CD4-positive, alpha-beta T cell treated with Interleukin-2 at 100 ng/mL for 4 hours (primary cell): ENCODE measurements at regions not wholly inside any gene's neighbourhood (a gene's known extent, or its start where the extent isn't known, plus 50 kb on each side); places are given as distances from the start of the nearest gene placed in this dataset.

ENCODE experiments used
- DNase-seq: peaks from one replicate; pipeline ENCODE4 v3.0.0-alpha.2; 2020; ENCODE audit warnings: low spot score

GRCh38 chr5:133829786-133830185, 138.6 kb downstream of the C5orf15 start:
- no peak for DNase-seq

- no peak for DNase-seq
These were observed 139.7 kb downstream of the C5orf15 start for GRCh38 chr5:133828722-133829121.

DNA sequence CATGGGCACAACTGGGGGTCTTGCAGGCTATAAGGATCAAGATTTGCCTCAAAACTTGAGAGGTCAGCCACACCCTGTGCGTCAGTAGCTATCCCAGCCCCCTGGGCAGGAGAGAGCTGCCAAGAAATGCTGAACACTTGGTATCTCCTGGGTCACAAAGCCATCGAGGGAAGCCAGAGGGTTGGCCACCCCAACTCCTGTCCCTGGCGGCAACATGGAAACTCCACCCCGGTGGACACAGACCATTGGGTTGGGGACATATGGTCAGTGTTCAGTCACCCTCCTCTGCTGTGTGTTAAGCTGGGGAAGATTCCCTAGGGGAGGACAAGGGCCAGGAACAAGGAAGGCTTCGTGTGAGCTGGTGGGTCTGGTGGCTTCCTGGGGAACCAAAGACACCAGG, 140.6 kb downstream of the C5orf15 start:
- no peak for DNase-seq

DNA sequence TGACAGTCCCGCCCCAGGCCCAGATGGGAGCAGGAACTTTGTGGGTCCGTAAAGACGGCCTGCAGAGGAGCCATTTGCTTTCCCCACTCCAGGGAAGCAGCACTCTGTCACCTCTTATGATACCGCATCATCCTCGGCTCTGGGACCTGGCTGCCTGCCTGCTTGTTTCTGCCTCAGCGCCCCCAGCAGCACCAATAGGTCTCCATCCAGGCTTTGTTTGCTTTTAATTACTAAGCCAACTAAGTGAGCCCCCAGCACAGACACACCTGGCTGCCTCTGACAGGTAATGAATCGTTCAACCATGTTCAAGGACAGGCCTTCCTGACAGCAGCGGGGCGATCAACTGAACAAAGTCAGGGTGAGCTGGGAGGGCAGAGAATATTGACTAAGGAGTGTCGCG, 141.4 kb downstream of the C5orf15 start:
- no peak for DNase-seq

GRCh38 chr5:133825631-133826289, 142.7 kb downstream of the C5orf15 start:
- DNase-seq, result no peak

DNA sequence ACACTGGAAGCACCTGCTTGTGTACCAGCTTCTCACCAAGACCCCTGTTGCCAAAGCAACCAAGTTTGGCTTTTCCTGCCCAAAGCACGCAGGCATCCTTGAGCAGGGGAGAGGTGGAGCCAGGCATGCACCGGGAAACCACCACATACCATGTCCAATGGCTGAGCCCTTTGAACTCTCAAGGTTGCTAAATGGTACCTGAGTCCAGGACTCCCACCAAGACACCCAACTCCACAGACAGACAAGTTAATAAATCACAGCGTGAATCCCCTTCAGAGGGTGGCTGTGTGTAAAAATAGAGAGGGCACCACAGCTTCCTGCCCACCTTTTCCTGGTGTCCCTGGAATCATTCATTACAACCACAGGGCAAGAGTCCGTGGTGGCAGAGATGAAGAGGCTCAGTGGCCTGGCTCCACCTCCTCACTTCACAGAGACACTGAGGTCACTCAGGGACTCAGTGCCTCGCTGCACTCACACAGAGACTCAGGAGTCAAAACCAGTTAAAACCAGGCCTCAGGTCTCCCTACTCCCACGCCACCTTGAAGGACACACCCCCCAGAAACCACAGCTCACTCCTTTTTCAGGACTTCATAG, 143.7 kb downstream of the C5orf15 start:
- no peak for DNase-seq

DNA sequence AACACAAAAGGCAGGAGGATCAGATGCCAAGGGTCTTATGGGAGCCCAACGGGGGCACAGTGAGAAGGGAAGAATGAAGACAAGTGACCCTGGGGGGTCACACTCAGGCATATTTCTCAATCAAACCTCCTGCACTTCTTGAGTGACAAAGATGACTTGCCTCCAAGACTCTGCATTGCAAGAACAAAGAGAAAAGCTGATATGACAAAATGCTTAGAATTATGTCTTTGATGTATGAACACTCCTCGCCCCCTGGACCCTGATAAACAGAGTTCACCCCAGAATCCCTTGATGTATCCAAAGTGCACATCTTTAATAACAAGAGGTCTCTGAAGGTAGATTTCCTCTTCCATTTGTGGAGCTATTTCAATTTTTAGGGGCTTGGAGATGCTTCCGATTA, 146.5 kb downstream of the C5orf15 start:
- DNase-seq, result no peak

GRCh38 chr5:133821311-133821741, 147.1 kb downstream of the C5orf15 start:
- DNase-seq, result no peak

- DNase-seq, result no peak
These were observed 147.9 kb downstream of the C5orf15 start for GRCh38 chr5:133820507-133820906.

DNA sequence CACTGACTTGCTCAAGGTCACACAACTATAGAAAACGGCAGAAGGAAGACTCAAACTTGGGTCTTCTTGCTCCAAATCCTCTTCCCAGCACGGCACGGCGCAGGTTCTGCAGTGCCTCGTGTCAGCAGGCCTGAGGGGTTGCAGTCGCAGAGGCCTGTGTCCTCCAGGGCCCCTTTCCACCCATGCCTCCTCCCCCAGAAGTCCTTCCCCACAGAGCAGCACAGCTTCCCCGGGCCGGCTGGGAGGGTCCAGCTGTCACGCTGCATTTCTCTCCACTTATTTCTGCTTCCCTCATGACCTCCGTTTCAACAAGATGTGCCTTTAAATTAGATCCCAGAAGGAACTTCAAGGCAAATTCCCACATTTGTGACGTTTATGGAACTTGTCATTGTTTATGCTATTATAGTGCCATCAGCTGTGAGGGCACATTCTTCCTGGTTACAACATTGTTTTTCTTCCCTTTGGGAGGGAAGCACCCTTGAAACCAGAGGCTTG, 148.4 kb downstream of the C5orf15 start:
- DNase-seq, result no peak

DNA sequence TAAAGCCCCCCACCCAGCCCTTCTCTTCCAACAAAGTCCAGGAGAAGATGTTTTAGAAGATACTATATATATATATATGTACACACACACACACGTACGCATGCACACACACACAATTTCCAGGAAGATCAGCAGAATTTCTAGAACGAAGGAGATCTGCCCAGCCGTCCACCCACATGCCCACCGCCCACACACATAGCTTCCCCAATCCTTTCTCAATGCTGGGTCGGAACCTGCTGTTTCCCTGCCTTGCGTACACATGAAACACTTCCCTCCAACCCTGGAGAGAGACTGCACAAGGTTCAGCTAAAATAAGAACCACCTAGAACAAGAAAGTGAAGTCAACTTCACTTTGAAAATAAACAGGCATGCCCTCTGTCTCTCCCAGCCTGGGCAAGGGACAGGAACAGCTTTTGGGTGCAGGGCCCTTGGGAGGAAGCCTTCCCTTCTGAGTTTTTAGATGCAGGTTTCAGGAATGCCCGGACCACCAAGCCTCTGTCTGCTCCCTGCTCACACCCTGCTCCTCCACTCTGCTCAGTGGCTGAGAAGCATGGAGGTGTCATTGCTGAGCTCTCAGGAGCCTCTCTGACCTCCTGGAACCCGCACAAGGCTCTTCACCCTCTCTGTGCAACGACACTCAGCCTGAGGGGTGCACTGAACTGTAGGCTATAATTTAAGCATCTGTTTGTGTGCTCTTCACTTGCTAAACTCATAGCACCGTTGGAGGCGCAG, 149.4 kb downstream of the C5orf15 start:
- no peak for DNase-seq

GRCh38 chr5:133818031-133818431, 150.4 kb downstream of the C5orf15 start:
- no peak for DNase-seq

- no peak for DNase-seq
These were observed 151.0 kb downstream of the C5orf15 start for GRCh38 chr5:133817456-133817855.

GRCh38 chr5:133816791-133817190, 151.6 kb downstream of the C5orf15 start:
- no peak for DNase-seq

GRCh38 chr5:133814152-133814551, 154.3 kb downstream of the C5orf15 start:
- no peak for DNase-seq

- DNase-seq, result no peak
These were observed 157.3 kb downstream of the C5orf15 start for GRCh38 chr5:133811168-133811567.

- no peak for DNase-seq
These were observed 158.6 kb downstream of the C5orf15 start for GRCh38 chr5:133809801-133810200.

DNA sequence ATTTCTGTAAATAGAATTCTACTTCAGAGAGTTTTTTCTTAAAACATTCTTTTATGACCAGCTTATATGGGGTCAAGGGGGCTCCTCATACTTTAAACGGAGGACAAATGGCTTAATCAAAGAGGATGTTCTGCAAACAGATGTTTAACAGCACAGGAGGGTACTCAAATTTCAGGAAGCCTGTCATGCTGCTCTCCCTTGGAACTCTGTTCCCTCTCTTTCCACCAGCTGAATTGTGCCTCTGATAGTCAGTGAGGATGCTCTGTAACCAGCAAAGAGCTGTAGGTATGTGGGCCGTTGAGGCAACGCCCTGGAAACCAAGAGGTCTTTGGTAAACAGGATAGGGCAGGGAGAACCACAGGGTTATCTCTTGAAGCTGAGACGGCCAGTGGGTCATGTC, 161.1 kb downstream of the C5orf15 start:
- no peak for DNase-seq

- DNase-seq, result no peak
These were observed 161.6 kb downstream of the C5orf15 start for GRCh38 chr5:133806847-133807246.

GRCh38 chr5:133801955-133802751, 166.3 kb downstream of the C5orf15 start:
- DNase-seq, result no peak

DNA sequence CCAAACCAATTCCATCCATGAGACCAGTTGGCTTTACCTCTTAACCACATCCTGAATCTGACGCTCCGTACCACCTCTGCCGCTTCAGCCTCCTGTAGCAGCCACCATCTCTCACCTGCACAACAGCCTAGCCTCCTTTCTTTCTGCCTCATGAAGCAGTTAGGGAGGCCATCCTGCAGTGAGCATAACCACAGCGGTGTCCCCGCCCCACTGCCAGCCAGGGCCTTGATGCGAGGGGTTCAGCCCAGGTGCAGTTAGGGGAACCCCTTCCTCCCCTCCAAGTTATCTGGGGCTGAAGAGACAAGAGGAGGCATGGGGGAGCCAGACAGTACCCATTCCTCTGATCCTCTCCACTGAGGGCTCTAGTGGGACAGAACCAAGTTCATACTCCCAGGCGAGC, 167.0 kb downstream of the C5orf15 start:
- DNase-seq, result no peak

DNA sequence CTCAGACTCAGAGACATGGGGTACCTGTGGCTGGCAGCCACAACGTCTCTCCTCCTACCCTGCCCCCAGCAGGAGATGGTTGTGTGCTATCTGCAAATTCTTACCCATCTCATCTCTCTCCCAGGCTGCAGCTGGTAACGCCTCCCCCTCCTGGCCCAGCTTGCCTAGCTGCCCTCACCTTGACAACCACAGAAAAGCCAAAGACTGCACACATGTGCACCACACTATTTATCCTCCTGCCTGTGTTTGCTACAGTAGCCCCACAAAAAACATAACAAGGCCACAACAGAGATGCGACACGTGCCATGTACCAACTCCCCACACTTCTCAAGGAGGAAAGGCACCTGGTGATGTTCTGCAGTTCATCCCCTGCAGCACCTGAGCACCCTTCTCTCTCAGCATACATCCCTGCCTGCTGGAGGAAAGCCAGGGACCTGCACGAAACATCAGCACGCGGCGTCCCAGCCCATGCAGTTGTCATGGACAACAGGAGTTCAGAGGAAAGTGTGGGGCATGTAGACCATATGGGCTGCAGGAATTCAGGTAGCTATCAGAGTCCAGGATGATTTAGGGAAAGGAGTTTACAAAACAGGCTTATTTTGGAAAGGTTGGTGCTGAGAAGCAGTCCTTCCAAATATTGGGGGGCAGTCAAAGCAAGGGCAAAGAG, 168.7 kb downstream of the C5orf15 start:
- no peak for DNase-seq
